ENCODE measurements at regions not wholly inside any gene's neighbourhood (a gene's known extent, or its start where the extent isn't known, plus 50 kb on each side); places are given as distances from the start of the nearest gene placed in this dataset.
"Not testable (repeated sequence)": the region's sequence is repeated elsewhere in the genome, so short reads cannot be mapped to it uniquely, and the experiment has no call there.

GRCh38 chr1:222898191-222898527, 83.3 kb downstream of the DISP1 start:
- Histone ChIP-seq H3K4me3 (ENCODE audit: low read depth, low read length) (no peak overlapping the region), H3K27me3 (ENCODE audit: control insufficient read depth, insufficient read depth, low read length) (no peaks in the 10 kb centered on the region), H3K36me3 (ENCODE audit: control insufficient read depth, insufficient read depth, low read length) (no peaks in the 10 kb centered on the region)
- ChIA-PET POLR2A (no interaction called here), CTCF (interaction anchor here (1.0 kb wide), 1 partner anchor 9 kb away, joined by 3 read pairs; no protein-coding TSS in a partner anchor)
- no peak for DNase-seq (ENCODE audit: low read depth)
- TF ChIP-seq CTCF (IDR thresholded peaks at IDR 0.05; ENCODE audit: insufficient read depth, low read depth, low read length), result no peak

DNA sequence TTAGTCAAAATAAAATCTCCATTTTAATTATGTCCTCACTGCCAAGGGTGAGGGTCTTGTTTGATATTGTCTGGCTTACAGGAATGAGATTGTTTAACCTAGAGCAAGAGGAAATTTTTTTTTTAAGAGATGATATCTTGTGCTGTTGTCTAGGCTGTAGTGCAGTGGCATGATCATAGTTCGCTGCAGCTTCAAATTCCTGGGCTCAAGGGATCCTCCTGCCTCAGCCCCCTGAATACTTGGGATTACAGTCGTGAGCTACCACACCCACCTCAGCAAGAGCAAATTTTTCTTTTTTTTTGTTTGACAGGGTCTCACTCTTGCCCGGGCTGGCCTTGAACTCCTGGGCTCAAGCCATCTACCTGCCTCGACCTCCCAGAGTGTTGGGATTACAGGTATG, 84.6 kb downstream of the DISP1 start:
- H3K36me3 ChIP-seq (ENCODE audit: control insufficient read depth, insufficient read depth, low read length), result no peaks in the 10 kb centered on the region
- no peak overlapping the region for H3K4me3 ChIP-seq (ENCODE audit: low read depth, low read length)
- ChIA-PET POLR2A (no interaction called here), CTCF (interaction anchor here (0.7 kb wide), 1 partner anchor 188 kb away, joined by 3 read pairs; no protein-coding TSS in a partner anchor)
- no peaks in the 10 kb centered on the region for H3K27me3 ChIP-seq (ENCODE audit: control insufficient read depth, insufficient read depth, low read length)
- no peak for TF ChIP-seq CTCF (IDR thresholded peaks at IDR 0.05; ENCODE audit: insufficient read depth, low read depth, low read length)
- DNase-seq (ENCODE audit: low read depth), result no peak

GRCh38 chr1:222904451-222904850, 89.6 kb downstream of the DISP1 start:
- ChIA-PET POLR2A (no interaction called here), CTCF (no interaction called here)
- no peaks in the 10 kb centered on the region for H3K27me3 ChIP-seq (ENCODE audit: control insufficient read depth, insufficient read depth, low read length)

DNA sequence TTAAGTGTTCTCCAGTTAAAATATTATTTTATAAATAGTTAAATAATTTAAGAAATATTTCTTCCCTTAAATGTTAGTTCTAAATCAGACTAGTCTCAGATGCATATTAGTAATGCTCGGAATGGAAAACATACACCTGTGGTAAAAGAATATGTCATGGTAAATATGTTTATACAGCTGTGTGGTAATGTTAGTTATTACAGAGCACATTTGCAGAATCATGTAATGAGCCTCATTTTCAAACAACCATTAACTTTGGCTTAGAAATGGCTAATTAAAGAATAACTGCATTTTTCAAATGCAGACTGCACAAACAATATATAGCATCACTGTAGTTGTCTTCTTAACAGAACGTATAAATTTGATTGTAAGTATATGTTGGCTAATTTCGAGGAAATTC, 90.3 kb downstream of the DISP1 start:
- POLR2A ChIA-PET, result no interaction called here
- H3K36me3 ChIP-seq (ENCODE audit: control insufficient read depth, insufficient read depth, low read length), result no peaks in the 10 kb centered on the region
- H3K4me3 ChIP-seq (ENCODE audit: low read depth, low read length), result no peak overlapping the region
- CTCF ChIA-PET, result no interaction called here
- TF ChIP-seq CTCF (IDR thresholded peaks at IDR 0.05; ENCODE audit: insufficient read depth, low read depth, low read length), result no peak
- DNase-seq (ENCODE audit: low read depth), result no peak
- H3K27me3 ChIP-seq (ENCODE audit: control insufficient read depth, insufficient read depth, low read length), result no peaks in the 10 kb centered on the region

More at GRCh38 chr1:222904451-222904850, 89.6 kb downstream of the DISP1 start:
- TF ChIP-seq CTCF (IDR thresholded peaks at IDR 0.05; ENCODE audit: insufficient read depth, low read depth, low read length), result no peak
- Histone ChIP-seq H3K4me3 (ENCODE audit: low read depth, low read length) (no peak overlapping the region), H3K36me3 (ENCODE audit: control insufficient read depth, insufficient read depth, low read length) (no peaks in the 10 kb centered on the region)
- DNase-seq (ENCODE audit: low read depth), result no peak

GRCh38 chr1:222906271-222906739, 91.5 kb downstream of the DISP1 start:
- CTCF ChIA-PET; H3K4me3 ChIP-seq (ENCODE audit: low read depth, low read length); H3K36me3 ChIP-seq (ENCODE audit: control insufficient read depth, insufficient read depth, low read length); H3K27me3 ChIP-seq (ENCODE audit: control insufficient read depth, insufficient read depth, low read length); DNase-seq (ENCODE audit: low read depth); POLR2A ChIA-PET: not testable (repeated sequence)

DNA sequence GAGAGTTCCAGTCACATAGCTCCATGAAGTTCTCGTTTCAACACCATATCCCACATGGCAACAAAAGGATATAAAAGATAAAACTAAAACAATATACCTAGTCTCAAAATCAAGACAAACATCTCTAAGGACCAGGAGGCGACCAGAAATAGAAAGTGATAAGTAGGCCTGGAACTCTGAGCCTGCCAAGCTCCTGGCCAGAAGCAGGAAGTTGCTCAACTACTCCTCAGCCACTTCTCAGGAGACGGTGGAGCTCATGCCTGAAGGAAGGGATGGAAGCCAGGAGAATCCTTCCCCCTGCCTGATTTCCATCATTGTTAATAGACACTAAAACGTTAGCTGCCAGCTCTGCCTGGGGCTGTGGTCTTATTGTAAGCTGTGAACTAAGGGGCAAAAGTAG, 94.7 kb downstream of the DISP1 start:
- TF ChIP-seq CTCF (IDR thresholded peaks at IDR 0.05; ENCODE audit: insufficient read depth, low read depth, low read length), result no peak
- Histone ChIP-seq H3K36me3 (ENCODE audit: control insufficient read depth, insufficient read depth, low read length) (no peaks in the 10 kb centered on the region), H3K4me3 (ENCODE audit: low read depth, low read length) (no peak overlapping the region), H3K27me3 (ENCODE audit: control insufficient read depth, insufficient read depth, low read length) (no peaks in the 10 kb centered on the region)
- DNase-seq (ENCODE audit: low read depth), result no peak
- ChIA-PET POLR2A (no interaction called here), CTCF (interaction anchor here (0.6 to 1.1 kb wide), 2 partner anchors 12 to 455 kb away, joined by 3 to 4 read pairs; no protein-coding TSS in a partner anchor)

Data from BJ (cell line).